Vagina (tissue), 2 donors: ENCODE measurements at regions not wholly inside any gene's neighbourhood (a gene's known extent, or its start where the extent isn't known, plus 50 kb on each side); places are given as distances from the start of the nearest gene placed in this dataset.

Source experiments
- DNase-seq, 2 donors: peaks; one replicate each; pipeline ENCODE4 v3.0.0-alpha.2; 2017; ENCODE audit errors: extremely low spot score in 2 of 2
- H3K27ac ChIP-seq: fragments of 200-600 bp; sonication (generic); one replicate; pipeline ENCODE4 v1.5.1; 2019
- H3K27me3 ChIP-seq: fragments of 200-600 bp; sonication (generic); one replicate; pipeline ENCODE4 v1.5.1; 2019
- H3K36me3 ChIP-seq, 2 donors: fragments of 200-600 bp; sonication (generic); one replicate each; pipeline ENCODE4 v1.5.1; 2017 to 2019
- H3K4me1 ChIP-seq: fragments of 200-600 bp; sonication (generic); one replicate; pipeline ENCODE4 v1.5.1; 2019
- H3K4me3 ChIP-seq, 2 donors: fragments of 200-600 bp; sonication (generic); 1 replicate in 1 of 2; 2 replicates in 1 of 2; pipeline ENCODE4 v1.5.1; 2016 to 2019
- H3K9me3 ChIP-seq: fragments of 200-600 bp; sonication (generic); one replicate; pipeline ENCODE4 v1.5.1; 2019
- CTCF ChIP-seq, 3 experiments: fragments of 450-650 bp in 2 of 3; fragments of 200-600 bp in 1 of 3; sonication (generic) in 1 of 3; IDR thresholded peaks; one replicate each; pipeline ENCODE4 v1.5.1; 2017 to 2019; ENCODE audit warnings: antibody characterized with exemption in 3 of 3, mild to moderate bottlenecking in 2 of 3, moderate library complexity in 2 of 3
- POLR2A ChIP-seq, 2 donors: fragments of 450-650 bp; IDR thresholded peaks; one replicate each; pipeline ENCODE4 v1.6.1; 2017; ENCODE audit warnings: antibody characterized with exemption in 2 of 2, mild to moderate bottlenecking in 2 of 2, moderate library complexity in 2 of 2
- POLR2AphosphoS5 ChIP-seq, 2 donors: sonication (generic); formaldehyde crosslinking; IDR thresholded peaks; one replicate each; pipeline ENCODE4 v1.9.0; 2017; ENCODE audit warnings: antibody characterized with exemption in 2 of 2, mild to moderate bottlenecking in 2 of 2, low read depth in 1 of 2; ENCODE audit not compliant: insufficient read depth in 1 of 2
- intact Hi-C: fragments of 100-400 bp; cut with DNase I; formaldehyde crosslinking; loops from one replicate; pipeline ENCODE4 v1.15.1; 2023

GRCh38 chr12:24071842-24072241, 122.4 kb upstream of the SOX5 start:
- Histone ChIP-seq H3K27ac (no peak overlapping the region), H3K36me3 (no peaks in the 10 kb centered on the region), H3K4me1 (peaks cover 6% of the 10 kb centered on the region), H3K4me3 (no peak overlapping the region), H3K27me3 (no peaks in the 10 kb centered on the region), H3K9me3 (no peaks in the 10 kb centered on the region)
- no peak for DNase-seq
- TF ChIP-seq CTCF (IDR thresholded peaks at IDR 0.05) = no peak
- no peak for TF ChIP-seq POLR2AphosphoS5 (IDR thresholded peaks at IDR 0.05; ENCODE audit: insufficient read depth in 1 of 2, low read depth in 1 of 2)
- no peak for TF ChIP-seq POLR2A (IDR thresholded peaks at IDR 0.05)
- intact Hi-C loops = no loop called here

DNA sequence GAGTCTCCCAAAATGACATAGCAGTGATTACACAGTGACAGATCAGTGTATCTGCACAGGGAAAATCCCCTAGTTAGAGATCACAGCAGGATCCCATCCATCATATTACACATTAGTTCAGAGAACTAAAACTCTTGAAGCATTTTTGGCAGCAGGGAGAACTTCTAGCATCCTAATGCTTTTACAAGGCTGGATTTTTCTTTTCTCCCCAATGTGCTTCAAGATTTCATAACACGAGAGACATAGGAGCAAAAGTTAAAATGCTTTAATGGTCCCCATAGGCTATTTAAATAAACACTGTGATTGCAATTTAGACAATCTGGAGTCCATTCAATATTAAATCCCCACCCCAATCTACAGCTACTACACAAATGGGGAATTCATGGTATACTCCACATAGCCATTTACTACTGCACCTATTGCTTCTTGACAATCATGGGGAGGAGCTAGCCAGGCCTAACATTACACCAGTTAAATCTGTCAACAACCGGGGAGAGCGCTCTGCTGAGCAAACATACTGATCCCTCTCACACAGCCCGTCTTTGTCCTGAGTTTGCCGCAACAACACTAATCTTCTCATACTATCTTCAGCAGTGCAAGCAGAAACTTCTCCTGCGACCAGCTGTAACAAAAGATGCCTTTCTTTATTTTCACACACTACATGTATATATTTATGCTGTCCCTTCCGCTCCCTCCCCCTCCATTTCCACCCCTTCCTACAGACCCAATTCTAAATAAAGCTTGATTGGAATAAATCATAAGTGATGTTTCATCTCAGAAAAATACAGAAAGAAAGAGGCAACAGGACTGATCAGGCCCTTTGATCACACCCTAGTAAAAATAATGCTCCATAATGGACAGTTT, 120.3 kb upstream of the SOX5 start:
- intact Hi-C loops = no loop called here
- peaks cover 10% of the 10 kb centered on the region for H3K4me1 ChIP-seq
- H3K27ac ChIP-seq = no peak overlapping the region
- H3K27me3 ChIP-seq = no peaks in the 10 kb centered on the region
- no peak for DNase-seq
- no peaks in the 10 kb centered on the region for H3K9me3 ChIP-seq
- H3K36me3 ChIP-seq = no peaks in the 10 kb centered on the region
- TF ChIP-seq POLR2A (IDR thresholded peaks at IDR 0.05) = no peak
- TF ChIP-seq POLR2AphosphoS5 (IDR thresholded peaks at IDR 0.05; ENCODE audit: insufficient read depth in 1 of 2, low read depth in 1 of 2) = peak in 1 of 2 donors; percentile 26
- no peak for TF ChIP-seq CTCF (IDR thresholded peaks at IDR 0.05)
- H3K4me3 ChIP-seq = no peak overlapping the region

- Histone ChIP-seq H3K4me3 (no peak overlapping the region), H3K27ac (no peak overlapping the region), H3K4me1 (peaks cover 10% of the 10 kb centered on the region), H3K36me3 (no peaks in the 10 kb centered on the region), H3K9me3 (no peaks in the 10 kb centered on the region), H3K27me3 (no peaks in the 10 kb centered on the region)
- TF ChIP-seq POLR2AphosphoS5 (IDR thresholded peaks at IDR 0.05; ENCODE audit: insufficient read depth in 1 of 2, low read depth in 1 of 2) (peak in 1 of 2 donors; percentile 57), POLR2A (IDR thresholded peaks at IDR 0.05) (no peak)
- DNase-seq = no peak
- intact Hi-C loops = no loop called here
These were observed 117.4 kb upstream of the SOX5 start for GRCh38 chr12:24066865-24067264.

DNA sequence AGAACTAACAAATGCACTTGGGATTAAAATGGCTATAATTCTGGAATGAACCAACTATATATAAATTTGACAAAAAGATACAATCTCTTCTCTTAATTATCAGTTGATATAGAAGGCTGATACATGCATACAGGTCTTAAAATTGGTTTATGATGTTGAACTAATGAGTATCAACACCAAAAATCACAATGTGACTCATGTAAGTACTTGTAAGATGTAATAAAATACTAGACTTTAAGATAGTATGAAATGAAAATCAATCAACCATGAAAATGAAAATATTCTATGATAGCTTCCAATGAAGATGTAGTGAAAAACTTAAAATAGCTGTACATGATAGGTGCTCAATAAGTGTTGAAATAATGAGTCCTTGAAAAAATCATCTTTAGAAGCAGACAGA, 116.6 kb upstream of the SOX5 start:
- Histone ChIP-seq H3K36me3 (no peaks in the 10 kb centered on the region), H3K27ac (no peak overlapping the region), H3K4me3 (no peak overlapping the region), H3K4me1 (peaks cover 10% of the 10 kb centered on the region), H3K27me3 (no peaks in the 10 kb centered on the region), H3K9me3 (no peaks in the 10 kb centered on the region)
- intact Hi-C loops = no loop called here
- TF ChIP-seq CTCF (IDR thresholded peaks at IDR 0.05) (no peak), POLR2A (IDR thresholded peaks at IDR 0.05) (no peak), POLR2AphosphoS5 (IDR thresholded peaks at IDR 0.05; ENCODE audit: insufficient read depth in 1 of 2, low read depth in 1 of 2) (no peak)
- no peak for DNase-seq

GRCh38 chr12:24062642-24063245, 113.3 kb upstream of the SOX5 start:
- H3K4me1 ChIP-seq = peaks cover 10% of the 10 kb centered on the region
- intact Hi-C loops = no loop called here
- no peaks in the 10 kb centered on the region for H3K27me3 ChIP-seq
- DNase-seq = no peak
- no peak overlapping the region for H3K4me3 ChIP-seq
- no peaks in the 10 kb centered on the region for H3K36me3 ChIP-seq
- TF ChIP-seq POLR2AphosphoS5 (IDR thresholded peaks at IDR 0.05; ENCODE audit: insufficient read depth in 1 of 2, low read depth in 1 of 2) = no peak
- TF ChIP-seq CTCF (IDR thresholded peaks at IDR 0.05) = no peak
- no peak for TF ChIP-seq POLR2A (IDR thresholded peaks at IDR 0.05)
- H3K9me3 ChIP-seq = no peaks in the 10 kb centered on the region
- no peak overlapping the region for H3K27ac ChIP-seq
